Motor neuron (in vitro differentiated cells): ENCODE measurements at regions not wholly inside any gene's neighbourhood (a gene's known extent, or its start where the extent isn't known, plus 50 kb on each side); places are given as distances from the start of the nearest gene placed in this dataset.

Experiments used
- ATAC-seq, 8 experiments: fragments of 200-7000 bp; cut with Tn5 transposase; replicated peaks in 6 of 8; 2 replicates each; pipeline ENCODE4 v1.8.0; 2021; ENCODE audit warnings: mild to moderate bottlenecking in 8 of 8, moderate library complexity in 8 of 8
- H3K27ac ChIP-seq, 2 donors: fragments of 250-450 bp; sonication (Bioruptor Pico); 2 replicates each; pipeline ENCODE4 v1.9.0; 2021; ENCODE audit warnings: antibody characterized with exemption in 2 of 2, mild to moderate bottlenecking in 2 of 2, moderate library complexity in 1 of 2
- H3K4me1 ChIP-seq, 2 donors: fragments of 250-450 bp; sonication (Bioruptor Pico); replicated peaks in 1 of 2; 2 replicates each; pipeline ENCODE4 v1.6.1; 2021; ENCODE audit warnings: antibody characterized with exemption in 2 of 2, mild to moderate bottlenecking in 2 of 2, moderate library complexity in 1 of 2
- H3K4me3 ChIP-seq, 5 donors: fragments of 250-450 bp; sonication (Bioruptor Pico); 2 replicates each; pipeline ENCODE4 v1.9.0; 2021; ENCODE audit warnings: antibody characterized with exemption in 5 of 5, mild to moderate bottlenecking in 5 of 5, moderate library complexity in 4 of 5
- WGBS, 10 experiments: fragments of 450-650 bp; shearing (Covaris generic); methylation state at CpG; one replicate each; pipeline ENCODE4 v1.0.0; 2022; 5-methylcytosine and 5-hydroxymethylcytosine counted together
- in situ Hi-C, 9 experiments: fragments of 400-800 bp; cut with MboI; loops; one replicate each; pipeline ENCODE4 v1.15.0; 2021; ENCODE audit warnings: low sequenced_read_pairs in 9 of 9, low pct_unique_long_range_greater_than_20kb in 2 of 9; ENCODE audit not compliant: unreplicated experiment in 9 of 9

DNA sequence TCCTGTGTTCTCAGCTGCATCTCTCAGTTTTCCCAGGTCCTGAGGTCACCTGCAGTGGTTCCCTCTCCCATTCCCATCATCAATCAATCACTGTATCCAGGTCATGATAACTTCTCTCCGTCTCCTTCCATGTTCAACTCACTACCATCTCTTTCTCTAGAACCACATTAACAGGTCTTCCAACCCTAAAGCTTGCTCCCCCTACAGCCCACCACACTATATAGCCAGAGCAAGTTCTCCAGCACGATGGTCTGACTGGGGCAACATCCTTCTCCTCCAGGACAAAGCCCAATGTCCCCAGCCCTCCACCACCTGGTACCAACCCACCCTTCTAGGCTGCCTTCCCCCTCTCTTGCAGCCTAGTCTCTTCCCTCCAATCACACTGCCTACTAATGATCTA lies 241.6 kb downstream of the CDK5RAP2 start:
- Histone ChIP-seq H3K27ac (no peak overlapping the region), H3K4me3 (no peak overlapping the region), H3K4me1 (no peaks in the 10 kb centered on the region)
- in situ Hi-C loops = no loop called here
- ATAC-seq = no peak
- 17 to 90% (median 67%) methylated on average over 1 to 2 of the region's 2 CpGs; no CpG with 5 or more reads in 3 of the 10 experiments for WGBS, 10 experiments

DNA sequence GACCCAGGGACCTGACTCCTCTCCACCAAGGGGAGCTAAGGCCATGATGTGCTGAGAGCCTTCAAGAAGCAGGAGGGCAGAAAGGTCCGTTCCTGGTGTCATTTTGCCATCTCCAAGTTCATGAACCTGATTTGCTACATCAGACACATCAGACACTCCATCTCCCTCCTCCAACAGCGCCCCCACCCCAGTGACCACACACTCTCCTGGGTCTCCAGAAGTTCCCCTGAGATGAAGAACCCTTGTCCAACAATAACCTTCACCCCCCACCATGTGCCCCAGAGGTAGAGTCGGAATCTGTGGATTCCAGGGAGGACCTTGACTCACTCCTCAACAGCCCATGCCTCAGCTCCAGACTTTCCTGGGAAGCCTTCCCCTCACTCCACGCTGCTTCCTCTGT lies 242.8 kb downstream of the CDK5RAP2 start:
- 0 to 92% (median 56%) methylated on average over 1 to 3 of the region's 4 CpGs; no CpG with 5 or more reads in 3 of the 10 experiments for WGBS, 10 experiments
- H3K27ac ChIP-seq = no peak overlapping the region
- H3K4me1 ChIP-seq = no peaks in the 10 kb centered on the region
- H3K4me3 ChIP-seq = no peak overlapping the region
- no peak for ATAC-seq
- in situ Hi-C loops = no loop called here

DNA sequence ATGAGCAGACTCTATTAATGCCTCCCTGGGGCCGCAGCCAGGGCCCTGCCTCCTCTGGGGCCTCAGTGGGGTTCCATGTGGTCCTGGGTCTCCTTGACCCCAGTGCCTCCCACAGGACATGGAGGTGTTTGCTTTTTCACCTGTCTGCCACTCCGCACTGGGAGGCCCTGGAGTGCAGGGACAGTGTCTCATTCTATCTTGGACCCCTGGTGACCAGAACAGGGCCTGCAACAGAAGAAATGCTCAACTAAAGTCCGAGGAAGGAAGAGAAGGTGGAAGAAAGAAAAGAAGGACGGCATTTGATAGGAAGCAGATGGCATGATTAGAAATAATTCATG lies 243.2 kb downstream of the CDK5RAP2 start:
- no peak overlapping the region for H3K27ac ChIP-seq
- no peaks in the 10 kb centered on the region for H3K4me1 ChIP-seq
- H3K4me3 ChIP-seq = no peak overlapping the region
- in situ Hi-C loops = no loop called here
- no peak for ATAC-seq
- 64 to 100% (median 77%) methylated on average over 1 to 4 of the region's 4 CpGs; no CpG with 5 or more reads in 4 of the 10 experiments for WGBS, 10 experiments

DNA sequence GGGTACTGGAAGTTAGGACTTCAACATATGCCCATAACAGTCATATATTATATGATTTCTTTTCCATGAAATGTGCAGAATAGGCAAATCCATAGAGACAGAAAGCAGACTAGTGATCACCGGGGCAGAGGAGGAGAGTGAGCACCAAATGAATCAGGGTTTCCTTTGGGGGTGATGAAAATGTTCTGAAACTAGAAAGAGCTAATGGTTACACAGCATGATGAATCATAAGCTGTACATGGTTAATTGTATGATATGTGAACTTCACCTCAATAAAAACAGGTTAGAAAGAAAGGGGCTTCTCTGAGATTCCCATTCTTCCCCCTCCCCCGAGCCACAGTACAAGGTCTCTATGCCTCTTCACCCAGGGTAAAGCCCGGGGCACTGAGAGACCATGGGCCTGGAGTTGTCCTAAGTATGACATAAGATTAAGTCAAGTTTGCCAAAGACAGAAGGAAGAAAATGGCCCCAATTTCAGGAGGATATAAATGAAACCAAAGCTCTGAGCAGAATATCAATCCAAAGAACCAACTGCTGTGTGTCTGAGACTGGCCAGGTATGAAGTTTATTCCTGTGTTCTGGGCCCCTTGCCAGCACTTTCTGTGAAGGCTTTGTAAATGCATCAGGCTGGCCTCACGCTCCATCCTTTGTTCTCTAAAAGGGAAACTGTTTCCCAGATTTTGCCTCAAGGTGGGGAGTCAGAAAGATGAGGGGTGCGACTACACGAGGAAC lies 243.8 kb downstream of the CDK5RAP2 start:
- WGBS, 10 experiments = 49 to 83% (median 80%) methylated on average over 1 to 5 of the region's 6 CpGs; no CpG with 5 or more reads in 1 of the 10 experiments
- H3K4me1 ChIP-seq = no peaks in the 10 kb centered on the region
- in situ Hi-C loops = no loop called here

DNA sequence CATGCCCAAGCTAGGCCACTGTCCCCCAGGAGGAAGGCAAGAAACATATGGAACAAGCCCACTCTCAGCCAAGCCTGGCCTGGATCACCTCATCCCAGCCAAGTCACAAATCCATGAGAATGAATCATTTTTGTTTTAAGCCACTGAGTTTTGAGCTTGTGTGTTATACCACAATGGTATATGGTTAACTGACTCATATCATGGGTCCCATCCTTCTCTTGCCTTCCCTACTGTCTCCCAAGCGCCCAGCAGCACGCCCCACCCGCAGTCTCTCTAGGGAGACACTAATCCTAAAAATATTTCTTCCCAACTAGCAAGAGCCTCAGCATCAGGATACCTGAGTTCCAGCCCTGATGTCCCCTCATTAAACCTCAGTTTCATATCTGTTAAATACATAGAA lies 248.1 kb downstream of the CDK5RAP2 start:
- H3K27ac ChIP-seq = no peak overlapping the region
- no peaks in the 10 kb centered on the region for H3K4me1 ChIP-seq
- no peak for ATAC-seq
- WGBS, 10 experiments = 0 to 100% (median 80%) methylated on average over 1 to 3 of the region's 3 CpGs; no CpG with 5 or more reads in 6 of the 10 experiments
- no peak overlapping the region for H3K4me3 ChIP-seq
- in situ Hi-C loops = no loop called here

More for the DNA sequence above, 243.8 kb downstream of the CDK5RAP2 start:
- Histone ChIP-seq H3K4me3 (no peak overlapping the region), H3K27ac (no peak overlapping the region)
- ATAC-seq = no peak

DNA sequence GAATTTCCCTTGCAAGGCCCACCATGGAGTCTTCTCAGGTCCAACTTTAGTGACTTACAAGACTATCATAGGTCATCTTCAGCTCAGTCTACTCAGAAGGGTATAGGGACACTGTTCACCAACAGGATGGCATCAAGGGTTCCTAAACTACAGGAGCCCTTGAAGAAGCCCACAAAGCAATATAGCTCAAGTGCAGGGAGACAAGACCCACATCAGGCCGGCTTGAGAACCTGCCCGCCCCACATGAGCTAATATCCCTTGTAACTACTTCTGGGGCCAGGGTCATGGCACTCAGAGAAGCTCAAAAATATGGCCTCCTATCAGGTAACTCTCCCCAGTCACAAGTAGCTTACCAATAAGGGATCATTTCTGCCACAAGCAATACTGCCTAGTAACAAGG lies 249.9 kb downstream of the CDK5RAP2 start:
- WGBS, 10 experiments = 67 to 100% (median 89%) methylated on average over 1 to 2 of the region's 2 CpGs; no CpG with 5 or more reads in 3 of the 10 experiments
- ATAC-seq = no peak
- no peak overlapping the region for H3K4me3 ChIP-seq
- H3K4me1 ChIP-seq = peaks cover 0 to 5% of the 10 kb centered on the region in 2 donors
- H3K27ac ChIP-seq = no peak overlapping the region
- in situ Hi-C loops = no loop called here

GRCh38 chr9:120327322-120327721 lies 252.6 kb downstream of the CDK5RAP2 start:
- no peak overlapping the region for H3K4me3 ChIP-seq
- ATAC-seq = no peak
- H3K27ac ChIP-seq = no peak overlapping the region
- peaks cover 0 to 6% of the 10 kb centered on the region in 2 donors for H3K4me1 ChIP-seq
- WGBS, 10 experiments = 79 to 100% (median 100%) methylated on average over 1 to 3 of the region's 3 CpGs; no CpG with 5 or more reads in 7 of the 10 experiments
- in situ Hi-C loops = no loop called here

GRCh38 chr9:120326049-120326693 lies 253.8 kb downstream of the CDK5RAP2 start:
- 0 to 100% (median 62%) methylated on average over 1 to 3 of the region's 4 CpGs; no CpG with 5 or more reads in 5 of the 10 experiments for WGBS, 10 experiments
- in situ Hi-C loops = no loop called here

GRCh38 chr9:120324996-120325642 lies 254.8 kb downstream of the CDK5RAP2 start:
- in situ Hi-C loops = no loop called here
- Histone ChIP-seq H3K4me1 (peaks cover 0 to 6% of the 10 kb centered on the region in 2 donors), H3K4me3 (no peak overlapping the region), H3K27ac (no peak overlapping the region)
- ATAC-seq = no peak
- 39 to 72% (median 50%) methylated on average over 1 to 4 of the region's 5 CpGs; no CpG with 5 or more reads in 4 of the 10 experiments for WGBS, 10 experiments

More at GRCh38 chr9:120326049-120326693, 253.8 kb downstream of the CDK5RAP2 start:
- H3K27ac ChIP-seq = no peak overlapping the region
- peaks cover 0 to 6% of the 10 kb centered on the region in 2 donors for H3K4me1 ChIP-seq
- no peak overlapping the region for H3K4me3 ChIP-seq
- ATAC-seq = peak in 2 of 8 experiments; percentile 32 to 88

GRCh38 chr9:120324461-120324860 lies 255.5 kb downstream of the CDK5RAP2 start:
- in situ Hi-C loops = no loop called here
- Histone ChIP-seq H3K4me3 (no peak overlapping the region), H3K27ac (no peak overlapping the region), H3K4me1 (peaks cover 0 to 6% of the 10 kb centered on the region in 2 donors)
- WGBS, 10 experiments = 100% methylated on average over 1 of the region's 2 CpGs; no CpG with 5 or more reads in 9 of the 10 experiments
- no peak for ATAC-seq

GRCh38 chr9:120323125-120323524 lies 256.8 kb downstream of the CDK5RAP2 start:
- Histone ChIP-seq H3K4me1 (peaks cover 0 to 6% of the 10 kb centered on the region in 2 donors), H3K4me3 (no peak overlapping the region), H3K27ac (no peak overlapping the region)
- no peak for ATAC-seq
- 0 to 67% (median 40%) methylated on average over 1 of the region's 1 CpG; no CpG with 5 or more reads in 4 of the 10 experiments for WGBS, 10 experiments
- in situ Hi-C loops = no loop called here

DNA sequence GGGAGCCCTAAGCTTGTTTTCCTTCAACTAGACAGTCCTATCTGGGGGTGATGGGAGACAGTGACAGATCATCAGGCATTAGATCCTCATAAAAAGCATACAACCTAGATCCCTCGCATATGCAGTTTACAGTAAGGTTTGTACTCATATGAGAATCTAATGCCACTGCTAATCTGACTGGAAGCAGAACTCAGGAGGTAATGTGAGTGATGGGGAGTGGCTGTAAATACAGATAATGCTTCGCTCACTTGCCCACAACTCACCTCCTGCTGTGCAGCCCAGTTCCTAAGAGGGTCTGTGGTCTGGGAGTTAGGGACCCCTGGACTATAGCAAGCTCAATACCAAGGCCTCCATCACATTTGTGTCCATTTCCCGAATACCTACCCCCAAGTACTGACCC lies 260.5 kb downstream of the CDK5RAP2 start:
- no peak overlapping the region for H3K4me3 ChIP-seq
- H3K27ac ChIP-seq = no peak overlapping the region
- 25 to 90% (median 58%) methylated on average over 1 to 2 of the region's 3 CpGs; no CpG with 5 or more reads in 6 of the 10 experiments for whole genome bisulfite sequencing, 10 experiments
- no peak for ATAC-seq
- no peaks in the 10 kb centered on the region for H3K4me1 ChIP-seq
- in situ Hi-C loops = no loop called here

DNA sequence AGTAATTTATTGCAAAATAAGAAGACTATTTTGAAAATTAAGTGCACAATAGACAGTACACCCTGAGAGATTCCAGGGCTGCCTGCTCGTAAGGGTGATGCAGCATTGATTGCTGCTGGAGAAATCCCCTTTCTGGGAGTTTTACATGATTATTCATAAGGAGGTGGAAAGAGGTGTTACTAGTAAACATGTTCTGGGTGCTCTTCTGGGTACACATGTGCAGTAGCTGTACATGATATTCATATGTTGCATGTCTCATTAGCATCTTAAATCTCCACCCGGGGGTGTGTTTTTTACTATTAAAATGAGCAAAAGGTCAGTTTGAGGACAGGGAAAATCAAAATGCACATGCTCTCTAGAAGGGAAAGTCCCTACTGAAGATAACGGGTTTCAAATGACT lies 264.8 kb downstream of the CDK5RAP2 start:
- 7 to 81% (median 61%) methylated on average over 1 to 3 of the region's 3 CpGs; no CpG with 5 or more reads in 1 of the 10 experiments for WGBS, 10 experiments
- in situ Hi-C loops = no loop called here
- Histone ChIP-seq H3K4me1 (no peaks in the 10 kb centered on the region), H3K4me3 (no peak overlapping the region), H3K27ac (no peak overlapping the region)
- ATAC-seq = peak in 3 of 8 experiments; percentile 86 to 92 (median 86)
